ENCODE measurements at regions not wholly inside any gene's neighbourhood (a gene's known extent, or its start where the extent isn't known, plus 50 kb on each side); places are given as distances from the start of the nearest gene placed in this dataset.

DNA sequence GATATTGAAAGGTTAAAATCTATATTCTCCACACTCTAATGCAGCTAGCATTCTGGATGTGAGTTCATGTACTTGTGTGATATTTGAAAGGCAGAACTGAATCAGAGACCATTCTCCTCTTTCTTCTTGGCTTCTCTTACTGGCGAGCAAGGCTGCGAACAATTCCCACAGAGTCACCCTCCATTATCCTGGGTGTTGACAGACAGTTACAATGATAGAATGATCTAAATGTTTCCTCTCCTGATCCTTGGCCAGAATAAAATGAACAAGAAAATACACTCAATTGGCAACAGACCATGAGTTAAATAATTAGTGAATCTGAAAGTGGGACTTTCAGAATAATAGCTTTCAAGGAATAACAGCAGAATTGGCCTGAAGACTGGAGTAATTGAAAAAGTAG lies 342.8 kb downstream of the RAPGEF2 start:
- DNase-seq: no peak

DNA sequence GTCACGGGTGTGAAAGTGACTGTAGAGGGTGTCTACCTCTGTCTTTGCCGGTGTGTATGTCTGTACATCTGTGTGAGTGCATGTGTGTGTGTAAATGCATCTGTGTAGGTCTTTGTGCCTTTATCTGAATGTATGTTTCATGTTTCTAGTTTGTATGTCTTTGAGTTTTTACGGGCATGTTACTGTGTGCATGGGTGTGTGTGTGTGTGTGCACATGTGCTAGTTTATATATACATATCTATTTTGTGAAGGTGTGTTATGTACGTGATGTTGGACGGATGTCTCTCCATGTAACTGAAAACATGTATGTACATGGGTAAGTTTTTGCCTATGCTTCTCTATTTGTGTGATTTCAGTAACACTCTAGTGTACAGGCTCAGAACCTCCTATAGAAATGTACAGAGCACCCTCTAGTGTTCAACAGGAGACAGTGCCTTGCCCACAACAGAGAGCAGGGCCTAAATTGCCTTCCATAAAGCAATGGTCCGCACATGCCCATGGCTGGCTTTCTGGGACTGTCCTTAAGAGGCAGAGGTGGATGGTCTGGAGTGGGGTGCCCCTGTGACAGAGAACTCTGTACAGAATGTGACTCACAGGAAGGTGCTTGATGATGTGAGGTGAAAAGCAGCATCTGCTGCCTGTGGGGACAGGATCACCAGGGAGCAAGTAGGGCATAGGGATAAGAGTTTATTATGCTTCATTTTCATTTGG lies 343.5 kb downstream of the RAPGEF2 start:
- peak in 1 of 5 experiments; percentile 64 for DNase-seq

DNA sequence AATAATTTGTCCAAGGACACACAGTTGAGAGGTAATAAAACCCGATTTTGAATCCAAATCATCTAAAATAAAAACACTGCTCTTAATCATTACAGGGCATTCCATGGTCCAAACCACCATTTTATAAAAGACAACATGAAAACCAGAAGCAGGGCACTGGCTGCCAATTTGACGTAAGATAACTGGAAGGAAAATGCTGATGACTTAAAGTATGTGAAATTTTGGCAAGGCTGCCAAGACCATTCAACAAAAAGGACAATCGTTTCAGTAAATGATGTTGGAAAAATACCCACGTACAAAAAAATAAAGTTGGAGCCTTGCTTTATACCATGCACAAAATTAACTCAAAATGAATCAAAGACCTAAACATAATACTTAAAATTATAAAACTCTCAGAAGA lies 344.4 kb downstream of the RAPGEF2 start:
- no peak for DNase-seq

DNA sequence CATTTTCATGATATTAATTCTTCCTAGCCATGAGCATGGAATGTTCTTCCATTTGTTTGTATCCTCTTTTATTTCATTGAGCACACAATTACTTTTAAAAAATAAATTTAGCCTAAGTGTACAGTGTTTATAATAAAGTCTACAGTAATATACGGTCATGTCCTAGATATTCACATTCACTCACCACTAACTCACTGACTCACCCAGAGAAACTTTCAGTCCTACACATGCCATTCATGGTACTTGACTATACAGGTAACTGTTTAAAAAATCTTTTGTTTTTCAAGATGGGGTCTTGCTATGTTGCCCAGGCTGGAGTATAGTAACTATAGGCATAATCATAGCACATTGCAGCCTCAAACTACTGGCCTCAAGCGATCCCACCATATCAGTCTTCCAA lies 348.1 kb downstream of the RAPGEF2 start:
- DNase-seq: no peak

GRCh38 chr4:159455675-159456237 lies 352.9 kb downstream of the RAPGEF2 start:
- peak in 1 of 5 experiments; percentile 21 for DNase-seq

GRCh38 chr4:159460371-159460770 lies 357.5 kb downstream of the RAPGEF2 start:
- DNase-seq: no peak

- no peak for DNase-seq
Observed at GRCh38 chr4:159463235-159463634, 360.4 kb downstream of the RAPGEF2 start.

- DNase-seq: no peak
Observed at GRCh38 chr4:159464302-159464701, 361.4 kb downstream of the RAPGEF2 start.

DNA sequence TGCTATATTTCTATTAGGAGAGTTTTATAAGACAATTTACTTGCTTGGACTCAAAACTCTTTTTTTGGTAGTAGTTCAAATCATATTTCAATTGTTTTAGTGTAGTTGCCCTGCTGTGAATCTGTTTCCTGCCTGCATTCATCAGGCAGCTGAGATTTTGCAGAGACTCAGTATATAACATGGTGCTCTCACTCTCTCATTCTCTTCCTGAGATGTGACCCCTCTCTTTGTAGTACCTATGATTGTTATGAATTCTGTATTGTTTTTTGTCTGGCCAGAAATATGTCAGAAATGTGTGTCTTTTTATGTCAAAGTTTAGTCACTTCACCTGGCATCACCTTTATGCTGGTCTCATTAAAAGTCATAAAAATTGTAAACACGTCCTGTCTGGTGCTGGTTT lies 374.0 kb downstream of the RAPGEF2 start:
- DNase-seq: no peak

- no peak for DNase-seq
Observed at GRCh38 chr4:159480826-159481225, 377.9 kb downstream of the RAPGEF2 start.

- no peak for DNase-seq
Observed at GRCh38 chr4:159481936-159482335, 379.1 kb downstream of the RAPGEF2 start.

GRCh38 chr4:159483110-159483781 lies 380.4 kb downstream of the RAPGEF2 start:
- DNase-seq: no peak

GRCh38 chr4:159483782-159484741 lies 381.2 kb downstream of the RAPGEF2 start:
- DNase-seq: no peak

DNA sequence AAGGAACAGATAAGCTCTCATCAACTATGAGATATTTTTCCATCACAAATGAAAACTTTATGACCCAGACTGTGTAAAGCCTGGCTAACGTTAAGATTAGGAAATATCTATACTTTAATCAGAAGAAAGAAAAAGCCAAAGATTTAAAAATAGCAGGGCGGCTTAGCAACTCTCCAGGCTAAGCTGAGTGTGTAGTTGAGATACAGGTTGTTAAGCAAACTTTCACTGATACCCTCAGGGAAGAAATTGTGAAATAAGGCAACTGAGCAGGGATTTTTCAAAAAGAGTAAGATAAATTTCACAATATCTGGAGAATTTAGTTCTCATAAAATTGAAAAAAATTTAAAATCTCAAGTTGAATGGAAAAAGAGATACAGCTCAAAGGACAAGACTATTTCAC lies 382.0 kb downstream of the RAPGEF2 start:
- no peak for DNase-seq

DNA sequence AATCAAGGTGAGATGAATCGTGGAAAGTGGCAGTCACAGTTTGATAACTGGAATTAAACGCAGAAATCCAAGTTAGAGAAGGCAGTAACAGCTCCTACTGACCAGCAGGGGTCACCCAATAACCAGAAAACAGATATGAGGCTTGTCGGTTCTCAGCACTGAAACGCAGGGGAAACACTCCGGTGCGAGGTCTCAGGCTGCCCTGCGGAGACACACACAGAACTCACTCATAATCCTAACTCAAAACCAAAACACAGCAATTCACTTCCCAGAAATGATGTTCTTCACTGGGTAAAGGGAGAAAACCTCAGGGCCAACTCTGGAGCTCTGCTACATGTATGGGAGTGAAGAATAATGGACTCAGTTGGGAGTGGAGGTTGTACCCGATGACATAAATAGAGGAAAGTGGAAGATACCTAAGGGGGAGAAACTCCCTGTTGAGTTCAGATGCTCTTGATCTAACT lies 384.4 kb downstream of the RAPGEF2 start:
- DNase-seq: peak in 1 of 5 experiments; percentile 63

GRCh38 chr4:159489646-159490045 lies 386.8 kb downstream of the RAPGEF2 start:
- no peak for DNase-seq

DNA sequence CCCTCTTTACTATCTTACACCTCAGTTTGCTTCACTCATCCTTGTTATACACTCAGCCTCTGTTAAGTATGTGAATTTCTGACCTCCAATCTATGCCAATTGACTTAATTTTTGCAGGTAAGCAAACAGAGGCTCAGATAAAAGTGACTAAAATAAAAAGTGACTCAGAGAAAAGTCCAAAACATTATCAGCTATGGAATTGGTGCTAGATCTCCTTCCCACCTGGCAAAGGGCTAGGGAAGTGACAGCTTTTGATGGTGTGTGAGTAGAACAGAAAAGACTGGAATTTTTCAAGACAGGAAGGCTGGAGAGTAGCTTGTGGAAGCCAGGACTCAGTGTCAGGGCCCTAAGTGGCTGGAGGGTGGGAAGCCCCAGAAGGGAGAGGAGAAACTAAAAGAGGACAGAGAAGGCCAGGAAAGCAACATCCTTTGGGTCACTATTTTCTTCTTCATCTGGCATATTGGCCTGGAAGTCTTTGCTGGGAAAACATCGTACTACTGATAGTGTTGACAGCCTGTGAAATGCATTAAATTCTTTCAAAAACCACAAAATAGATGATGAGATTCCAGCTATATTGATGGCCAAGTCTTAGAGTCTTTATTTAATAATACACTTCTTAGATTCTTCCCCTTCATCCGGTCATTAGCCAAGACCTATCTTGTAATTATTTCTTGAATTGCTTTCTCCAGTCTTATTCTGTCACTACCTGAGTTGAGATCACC lies 392.8 kb downstream of the RAPGEF2 start:
- DNase-seq: no peak

DNA sequence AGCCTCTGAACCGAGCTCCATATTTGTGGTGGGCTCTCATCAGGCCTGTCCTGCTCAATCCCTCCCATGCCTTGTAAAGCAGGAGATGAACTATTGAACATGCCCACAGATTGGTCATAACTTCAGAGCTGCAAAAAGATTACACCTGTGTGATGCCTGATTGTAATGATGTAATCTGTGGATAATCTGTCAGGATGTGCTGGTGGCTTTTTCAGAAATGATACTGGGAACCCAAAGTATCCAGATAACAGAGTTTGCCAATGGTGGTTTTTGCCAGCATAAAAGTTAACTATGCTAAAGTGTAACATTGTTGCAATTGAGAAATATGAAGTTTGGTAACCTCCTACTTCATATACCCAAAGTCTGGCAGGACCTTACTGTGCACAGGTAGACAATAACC lies 393.4 kb downstream of the RAPGEF2 start:
- DNase-seq: no peak

GRCh38 chr4:159497936-159498335 lies 395.1 kb downstream of the RAPGEF2 start:
- no peak for DNase-seq

- DNase-seq: no peak
Observed at GRCh38 chr4:159498446-159499115, 395.7 kb downstream of the RAPGEF2 start.

DNA sequence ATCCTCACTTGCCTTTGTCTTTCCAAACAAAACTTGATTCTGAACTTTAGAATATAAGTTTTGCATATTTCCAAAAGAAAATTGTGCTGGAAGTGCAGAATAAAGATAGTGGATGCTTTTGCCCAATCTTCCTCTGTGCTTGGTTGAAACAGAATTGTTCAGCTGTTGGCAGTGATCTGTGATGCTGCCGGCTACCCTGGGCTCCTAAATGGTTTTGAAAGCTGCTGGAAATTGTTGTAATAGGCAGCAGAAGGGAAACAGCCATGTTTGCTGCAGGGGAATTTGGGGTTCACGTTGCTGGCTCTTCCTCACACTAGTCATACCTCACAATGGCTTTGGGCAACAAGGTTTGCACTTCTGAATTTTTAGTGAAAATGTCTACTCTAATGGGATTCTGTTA lies 398.0 kb downstream of the RAPGEF2 start:
- DNase-seq: no peak

Data from T-helper 2 cell (primary cell).